ENCODE measurements at regions not wholly inside any gene's neighbourhood (a gene's known extent, or its start where the extent isn't known, plus 50 kb on each side); places are given as distances from the start of the nearest gene placed in this dataset.

DNA sequence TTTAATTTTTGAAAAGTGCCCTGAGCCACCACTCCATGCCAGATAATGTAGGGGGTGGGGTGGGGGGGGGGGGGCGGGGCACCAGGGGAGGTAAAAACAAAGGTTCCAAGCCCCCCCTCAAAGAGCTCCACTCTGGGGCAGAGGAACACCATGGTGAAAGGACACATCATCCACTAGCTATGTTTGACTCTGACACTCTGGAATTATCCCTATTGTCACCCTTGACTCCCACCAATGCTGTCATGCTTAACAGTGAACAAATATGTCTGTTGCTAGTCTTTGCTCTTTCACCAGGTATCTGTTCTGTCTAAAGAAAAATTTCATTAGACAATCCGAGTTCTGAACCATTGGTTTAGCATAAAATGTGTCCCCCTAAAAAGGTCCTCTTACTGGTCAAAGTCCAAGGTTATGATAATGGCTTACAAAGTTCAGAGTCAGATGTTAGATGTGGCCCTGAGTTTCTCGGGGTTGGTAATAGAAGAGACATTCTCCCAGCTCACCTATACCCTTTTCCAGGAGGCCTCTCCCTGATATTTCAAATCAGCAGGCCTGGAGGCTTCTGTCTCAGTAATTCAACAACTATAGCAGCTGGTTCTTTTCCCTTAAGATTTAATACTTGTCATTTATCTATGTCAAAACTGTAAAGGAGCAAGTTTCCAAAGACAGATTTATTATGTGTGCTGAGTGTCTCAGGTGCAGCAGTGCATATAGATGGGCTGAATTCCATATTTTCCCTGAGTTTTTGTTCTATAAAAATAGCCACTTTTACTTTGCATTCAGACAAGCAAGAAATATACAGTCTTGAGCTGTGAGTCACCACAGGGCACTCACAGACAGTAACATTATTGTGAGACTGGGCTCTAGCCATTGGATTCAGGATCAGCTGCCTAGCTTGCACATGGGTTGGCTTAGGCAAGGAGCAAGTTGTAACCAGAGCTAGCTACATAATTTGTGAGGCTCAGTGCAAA, 174.1 kb downstream of the CSNK2A3 start:
- H3K36me3 ChIP-seq (ENCODE audit: control insufficient read depth, insufficient read depth, low read length) = no peaks in the 10 kb centered on the region
- no peak overlapping the region for H3K4me3 ChIP-seq (ENCODE audit: insufficient read depth, low read depth, low read length)
- no peaks in the 10 kb centered on the region for H3K27me3 ChIP-seq (ENCODE audit: control insufficient read depth, insufficient read depth, low read length, poor library complexity, severe bottlenecking)
- H3K4me1 ChIP-seq (ENCODE audit: control insufficient read depth, insufficient read depth, low read length) = no peaks in the 10 kb centered on the region
- whole genome bisulfite sequencing, 2 experiments = 87 to 91% methylated on average over 2 to 3 of the region's 3 CpGs
- H3K27ac ChIP-seq (ENCODE audit: insufficient read depth, low read depth, low read length, poor library complexity, severe bottlenecking) = no peak overlapping the region
- H3K9me3 ChIP-seq (ENCODE audit: control insufficient read depth, low read length) = no peaks in the 10 kb centered on the region

DNA sequence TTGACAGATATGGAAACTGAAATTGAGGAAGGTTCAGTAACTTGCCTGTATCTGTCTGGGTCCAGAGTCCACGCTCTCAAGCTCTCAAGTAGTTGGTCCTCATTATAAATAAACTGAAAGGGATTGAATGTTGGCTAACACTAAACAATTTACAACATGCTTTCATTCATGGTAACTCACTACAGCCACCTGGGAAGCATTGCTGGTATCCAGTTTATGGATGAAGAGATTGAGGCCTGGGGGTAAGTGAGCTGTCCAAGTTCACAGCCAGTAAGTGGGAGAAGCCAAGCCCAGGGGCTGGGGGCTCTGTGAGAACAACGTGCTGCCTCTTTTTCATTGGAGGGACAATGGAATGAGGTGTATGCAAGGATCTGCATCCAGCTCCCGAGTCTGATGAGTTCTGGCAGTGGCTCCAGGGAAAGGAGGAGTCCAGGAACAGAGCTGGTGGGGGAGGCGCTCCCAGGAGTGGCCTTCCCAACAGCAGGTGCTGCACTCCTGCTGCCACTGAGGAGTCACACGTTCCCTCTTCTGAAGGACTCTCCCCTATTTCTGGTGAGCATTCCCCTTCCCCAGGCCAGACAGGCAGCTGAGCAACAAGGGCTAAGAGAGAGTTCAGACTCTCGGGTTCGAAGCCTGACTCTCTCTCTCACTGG, 175.8 kb downstream of the CSNK2A3 start:
- Histone ChIP-seq H3K27me3 (ENCODE audit: control insufficient read depth, insufficient read depth, low read length, poor library complexity, severe bottlenecking) (no peaks in the 10 kb centered on the region), H3K36me3 (ENCODE audit: control insufficient read depth, insufficient read depth, low read length) (no peaks in the 10 kb centered on the region), H3K9me3 (ENCODE audit: control insufficient read depth, low read length) (no peaks in the 10 kb centered on the region), H3K27ac (ENCODE audit: insufficient read depth, low read depth, low read length, poor library complexity, severe bottlenecking) (no peak overlapping the region), H3K4me1 (ENCODE audit: control insufficient read depth, insufficient read depth, low read length) (no peaks in the 10 kb centered on the region), H3K4me3 (ENCODE audit: insufficient read depth, low read depth, low read length) (no peak overlapping the region)
- WGBS, 2 experiments = 63 to 73% methylated on average over 6 to 7 of the region's 7 CpGs

DNA sequence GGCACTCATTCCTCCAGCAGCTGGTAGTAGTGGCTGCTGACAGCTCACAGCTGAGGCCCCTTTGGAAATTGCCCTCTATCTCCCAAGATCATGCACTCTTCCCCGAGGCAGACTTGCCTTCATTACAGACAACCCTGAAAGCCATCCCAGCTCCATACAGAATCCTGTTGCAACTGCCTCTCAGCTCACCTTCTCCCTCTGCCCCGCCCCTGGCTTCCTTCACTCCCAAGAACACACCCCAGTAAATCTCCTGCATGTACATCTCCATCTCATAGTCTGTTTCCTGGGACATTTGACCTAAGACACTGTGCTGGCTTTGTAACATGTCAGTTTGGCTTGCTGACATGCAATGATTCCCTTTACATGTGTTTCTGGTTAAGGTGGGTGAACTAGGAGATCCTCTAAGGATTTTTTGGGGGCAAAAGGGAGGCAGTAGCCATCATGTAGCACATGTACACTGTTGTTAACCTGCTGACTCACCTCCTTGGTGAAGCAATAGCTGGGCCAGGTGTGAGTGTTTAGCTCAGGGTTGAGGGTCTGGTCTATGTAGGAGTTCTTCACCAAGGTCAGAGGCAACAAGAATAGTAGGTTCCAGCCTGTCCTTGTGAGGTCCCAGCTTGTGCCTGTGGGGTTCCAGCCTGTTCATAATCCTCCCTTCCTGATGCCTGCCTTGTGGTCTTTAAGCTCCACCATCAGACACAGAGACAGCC, 179.6 kb downstream of the CSNK2A3 start:
- H3K9me3 ChIP-seq (ENCODE audit: control insufficient read depth, low read length) = no peaks in the 10 kb centered on the region
- 85 to 87% methylated on average over 2 of the region's 2 CpGs for WGBS, 2 experiments
- H3K27me3 ChIP-seq (ENCODE audit: control insufficient read depth, insufficient read depth, low read length, poor library complexity, severe bottlenecking) = no peaks in the 10 kb centered on the region
- H3K4me3 ChIP-seq (ENCODE audit: insufficient read depth, low read depth, low read length) = no peak overlapping the region
- H3K36me3 ChIP-seq (ENCODE audit: control insufficient read depth, insufficient read depth, low read length) = no peaks in the 10 kb centered on the region
- H3K27ac ChIP-seq (ENCODE audit: insufficient read depth, low read depth, low read length, poor library complexity, severe bottlenecking) = no peak overlapping the region
- no peaks in the 10 kb centered on the region for H3K4me1 ChIP-seq (ENCODE audit: control insufficient read depth, insufficient read depth, low read length)

DNA sequence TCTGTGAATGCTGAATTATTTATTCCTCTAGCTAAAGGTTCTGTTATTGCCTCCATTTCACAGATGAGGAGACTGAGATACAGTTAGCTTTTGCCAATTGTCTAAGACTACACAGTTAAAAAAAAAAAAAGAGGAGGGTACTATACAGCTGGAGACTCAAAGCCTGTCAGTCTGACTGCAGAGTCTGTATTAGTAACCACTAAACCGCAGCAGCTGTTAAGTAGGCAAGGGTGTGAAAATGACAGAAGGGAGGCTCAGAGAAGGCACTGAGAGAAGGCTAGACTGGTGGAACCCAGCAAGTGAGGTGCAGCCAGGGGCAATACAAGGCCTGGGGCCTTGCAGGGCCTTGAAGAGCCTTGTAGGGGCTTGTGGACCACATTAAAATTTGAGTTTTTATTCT, 181.2 kb downstream of the CSNK2A3 start:
- H3K36me3 ChIP-seq (ENCODE audit: control insufficient read depth, insufficient read depth, low read length) = no peaks in the 10 kb centered on the region
- no peaks in the 10 kb centered on the region for H3K9me3 ChIP-seq (ENCODE audit: control insufficient read depth, low read length)
- H3K27me3 ChIP-seq (ENCODE audit: control insufficient read depth, insufficient read depth, low read length, poor library complexity, severe bottlenecking) = no peaks in the 10 kb centered on the region
- H3K4me1 ChIP-seq (ENCODE audit: control insufficient read depth, insufficient read depth, low read length) = no peaks in the 10 kb centered on the region
- H3K27ac ChIP-seq (ENCODE audit: insufficient read depth, low read depth, low read length, poor library complexity, severe bottlenecking) = no peak overlapping the region
- H3K4me3 ChIP-seq (ENCODE audit: insufficient read depth, low read depth, low read length) = no peak overlapping the region
- 94 to 100% methylated on average over 1 of the region's 1 CpG for WGBS, 2 experiments

DNA sequence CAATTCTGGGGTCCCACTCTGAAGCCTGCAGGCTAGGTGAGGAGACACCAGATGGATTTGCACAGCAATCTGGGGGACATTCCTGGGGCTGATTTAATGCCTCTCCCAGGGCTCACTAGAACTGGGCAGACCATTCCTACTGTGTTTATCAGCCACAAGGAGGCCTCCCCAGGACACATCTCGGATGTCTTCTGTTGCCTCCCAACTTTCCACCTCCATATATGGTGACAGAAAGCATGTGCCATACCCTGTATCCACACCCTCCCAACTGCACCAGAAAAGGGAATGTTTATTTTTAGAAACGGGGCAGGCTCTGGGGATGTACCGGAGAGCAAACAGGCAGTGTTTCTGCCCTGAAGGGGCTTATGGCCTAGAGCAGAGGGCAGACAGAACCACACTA, 181.8 kb downstream of the CSNK2A3 start:
- Histone ChIP-seq H3K27ac (ENCODE audit: insufficient read depth, low read depth, low read length, poor library complexity, severe bottlenecking) (no peak overlapping the region), H3K36me3 (ENCODE audit: control insufficient read depth, insufficient read depth, low read length) (no peaks in the 10 kb centered on the region), H3K9me3 (ENCODE audit: control insufficient read depth, low read length) (no peaks in the 10 kb centered on the region), H3K27me3 (ENCODE audit: control insufficient read depth, insufficient read depth, low read length, poor library complexity, severe bottlenecking) (no peaks in the 10 kb centered on the region), H3K4me3 (ENCODE audit: insufficient read depth, low read depth, low read length) (no peak overlapping the region), H3K4me1 (ENCODE audit: control insufficient read depth, insufficient read depth, low read length) (no peaks in the 10 kb centered on the region)
- 87 to 92% methylated on average over 3 of the region's 3 CpGs for WGBS, 2 experiments

DNA sequence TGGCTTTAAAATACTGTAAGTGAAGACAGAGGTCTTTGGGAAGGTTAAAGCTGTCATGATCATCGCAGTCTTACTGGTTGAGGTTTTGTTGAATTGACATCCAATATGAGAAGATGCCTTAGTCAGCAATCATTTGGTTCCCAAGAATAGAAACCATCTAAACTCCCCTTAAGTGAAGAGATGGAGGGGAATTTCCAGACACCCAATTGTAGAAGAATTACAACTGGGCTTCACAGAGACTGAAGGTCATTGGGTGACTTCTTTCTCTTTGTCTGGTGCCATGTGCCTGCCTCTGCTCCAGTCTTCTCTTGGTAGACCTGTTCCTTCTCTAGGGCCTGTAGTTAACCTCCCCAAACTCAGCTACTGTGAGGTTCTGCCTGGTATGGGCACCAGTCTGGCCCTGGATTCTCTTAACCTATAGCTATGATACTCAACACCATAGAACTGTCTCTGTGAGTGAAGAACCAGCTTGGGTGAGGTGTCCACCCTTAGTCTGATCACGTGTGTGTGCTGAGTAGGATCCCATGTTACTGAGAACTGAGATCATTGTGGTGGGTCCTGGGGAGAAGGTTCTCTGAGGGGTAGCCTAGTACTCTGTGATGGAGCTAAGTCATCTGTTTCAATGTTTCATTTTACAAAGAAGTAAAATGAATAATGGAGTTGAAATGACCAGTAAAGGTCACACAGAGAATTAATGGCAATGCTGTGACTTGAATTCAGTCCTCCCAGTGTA, 182.5 kb downstream of the CSNK2A3 start:
- Histone ChIP-seq H3K4me1 (ENCODE audit: control insufficient read depth, insufficient read depth, low read length) (no peaks in the 10 kb centered on the region), H3K27ac (ENCODE audit: insufficient read depth, low read depth, low read length, poor library complexity, severe bottlenecking) (no peak overlapping the region), H3K27me3 (ENCODE audit: control insufficient read depth, insufficient read depth, low read length, poor library complexity, severe bottlenecking) (no peaks in the 10 kb centered on the region), H3K36me3 (ENCODE audit: control insufficient read depth, insufficient read depth, low read length) (no peaks in the 10 kb centered on the region), H3K4me3 (ENCODE audit: insufficient read depth, low read depth, low read length) (no peak overlapping the region), H3K9me3 (ENCODE audit: control insufficient read depth, low read length) (no peaks in the 10 kb centered on the region)
- WGBS, 2 experiments = 89 to 91% methylated on average over 2 of the region's 2 CpGs

DNA sequence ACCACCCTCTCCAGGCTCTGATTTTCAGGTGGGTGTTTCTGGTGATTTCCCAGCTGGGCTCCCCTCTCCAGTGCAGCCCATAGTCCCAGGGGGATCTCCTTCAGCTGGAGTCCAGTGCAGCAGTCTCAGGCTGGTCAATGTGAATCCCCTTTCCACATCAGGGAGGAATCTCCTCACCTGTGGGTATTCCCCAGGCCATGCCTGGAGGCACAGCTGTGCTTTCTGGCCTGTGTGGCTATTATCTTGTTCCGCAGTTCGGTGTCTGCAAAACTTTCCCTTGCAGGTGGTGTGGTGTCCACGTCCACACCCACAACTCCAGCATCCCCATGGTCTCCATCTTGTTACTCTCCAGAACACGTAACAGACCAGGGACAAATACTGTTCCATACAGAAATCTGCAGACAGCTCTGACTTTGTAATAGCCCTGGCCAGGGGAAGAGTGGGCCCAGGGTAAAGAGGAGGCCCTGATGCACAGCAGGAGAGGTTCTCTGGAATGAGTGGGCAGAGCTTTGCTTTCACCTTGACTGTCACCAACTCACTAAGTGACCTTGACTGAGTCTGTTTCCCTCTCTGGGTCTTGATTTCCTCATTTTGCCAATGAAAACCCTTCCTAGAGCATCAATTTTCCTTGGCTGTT, 183.2 kb downstream of the CSNK2A3 start:
- Histone ChIP-seq H3K9me3 (ENCODE audit: control insufficient read depth, low read length) (no peaks in the 10 kb centered on the region), H3K27ac (ENCODE audit: insufficient read depth, low read depth, low read length, poor library complexity, severe bottlenecking) (no peak overlapping the region), H3K36me3 (ENCODE audit: control insufficient read depth, insufficient read depth, low read length) (no peaks in the 10 kb centered on the region), H3K27me3 (ENCODE audit: control insufficient read depth, insufficient read depth, low read length, poor library complexity, severe bottlenecking) (no peaks in the 10 kb centered on the region), H3K4me1 (ENCODE audit: control insufficient read depth, insufficient read depth, low read length) (no peaks in the 10 kb centered on the region), H3K4me3 (ENCODE audit: insufficient read depth, low read depth, low read length) (no peak overlapping the region)
- 88 to 97% methylated on average over 4 of the region's 4 CpGs for WGBS, 2 experiments

DNA sequence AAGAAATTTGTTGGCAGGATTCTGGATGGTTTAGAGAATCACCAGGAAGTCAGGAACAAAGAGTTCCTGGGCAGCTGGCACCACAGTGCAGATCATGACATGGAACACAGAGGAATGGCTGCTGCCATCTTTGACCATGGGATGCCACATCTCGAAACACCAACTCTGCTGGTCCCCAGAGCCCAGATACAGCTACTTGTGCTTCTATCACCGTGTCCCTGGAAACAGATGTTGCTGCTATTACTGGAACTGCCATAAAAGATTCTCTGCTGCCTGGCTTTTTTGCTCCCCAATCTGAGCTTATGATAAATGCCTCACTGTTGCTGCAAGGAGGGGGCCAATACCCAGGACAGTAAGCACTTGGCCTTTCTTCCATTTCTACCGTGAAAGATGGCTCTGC, 185.2 kb downstream of the CSNK2A3 start:
- Histone ChIP-seq H3K27ac (ENCODE audit: insufficient read depth, low read depth, low read length, poor library complexity, severe bottlenecking) (no peak overlapping the region), H3K4me1 (ENCODE audit: control insufficient read depth, insufficient read depth, low read length) (no peaks in the 10 kb centered on the region), H3K9me3 (ENCODE audit: control insufficient read depth, low read length) (no peaks in the 10 kb centered on the region), H3K27me3 (ENCODE audit: control insufficient read depth, insufficient read depth, low read length, poor library complexity, severe bottlenecking) (no peaks in the 10 kb centered on the region), H3K36me3 (ENCODE audit: control insufficient read depth, insufficient read depth, low read length) (no peaks in the 10 kb centered on the region), H3K4me3 (ENCODE audit: insufficient read depth, low read depth, low read length) (no peak overlapping the region)
- WGBS, 2 experiments = 62% methylated on average over 3 of the region's 3 CpGs

DNA sequence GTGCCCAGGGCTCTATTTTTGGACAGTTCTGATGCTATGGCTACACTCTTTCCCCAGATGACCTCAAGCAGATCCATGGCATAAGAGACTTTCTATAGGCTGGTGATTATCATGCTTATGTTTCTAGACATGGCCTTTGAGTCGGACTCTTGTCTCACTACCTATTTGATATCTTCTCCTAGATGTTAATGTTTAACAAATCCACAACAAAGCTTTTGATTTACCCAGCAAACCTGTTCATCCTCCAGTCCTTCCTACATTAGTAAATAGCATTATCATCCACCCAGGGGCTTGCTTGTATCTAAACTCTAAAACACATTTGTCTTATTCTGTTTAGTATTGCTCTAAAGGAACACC, 188.7 kb downstream of the CSNK2A3 start:
- H3K4me1 ChIP-seq (ENCODE audit: control insufficient read depth, insufficient read depth, low read length) = no peaks in the 10 kb centered on the region
- no peak overlapping the region for H3K27ac ChIP-seq (ENCODE audit: insufficient read depth, low read depth, low read length, poor library complexity, severe bottlenecking)
- WGBS, 2 experiments = 75 to 92% methylated on average over 1 of the region's 1 CpG
- H3K9me3 ChIP-seq (ENCODE audit: control insufficient read depth, low read length) = no peaks in the 10 kb centered on the region
- H3K36me3 ChIP-seq (ENCODE audit: control insufficient read depth, insufficient read depth, low read length) = no peaks in the 10 kb centered on the region
- H3K27me3 ChIP-seq (ENCODE audit: control insufficient read depth, insufficient read depth, low read length, poor library complexity, severe bottlenecking) = no peaks in the 10 kb centered on the region
- no peak overlapping the region for H3K4me3 ChIP-seq (ENCODE audit: insufficient read depth, low read depth, low read length)

Data from ectodermal cell (in vitro differentiated cells).